Stimulated activated CD8-positive, alpha-beta memory T cell treated with anti-CD3 and anti-CD28 coated beads, Interleukin-7, amount 100 ng/mL, for 4 hours (primary cell): ENCODE measurements at regions not wholly inside any gene's neighbourhood (a gene's known extent, or its start where the extent isn't known, plus 50 kb on each side); places are given as distances from the start of the nearest gene placed in this dataset.
"Not testable (repeated sequence)": the region's sequence is repeated elsewhere in the genome, so short reads cannot be mapped to it uniquely, and the experiment has no call there.

Experiments used
- DNase-seq, 2 donors: peaks; one replicate each; pipeline ENCODE4 v3.0.0-alpha.2; 2020; ENCODE audit warnings: low read depth in 2 of 2

- DNase-seq, result no peak
These were observed 381.6 kb downstream of the GASK1B start for GRCh38 chr4:157791236-157791635.

- no peak for DNase-seq
These were observed 385.2 kb downstream of the GASK1B start for GRCh38 chr4:157787618-157788017.

GRCh38 chr4:157781361-157781760 is 391.5 kb downstream of the GASK1B start:
- DNase-seq, result no peak

- DNase-seq, result no peak
These were observed 393.7 kb downstream of the GASK1B start for GRCh38 chr4:157779081-157779480.

- no peak for DNase-seq
These were observed 395.8 kb downstream of the GASK1B start for GRCh38 chr4:157776930-157777528.

- no peak for DNase-seq
These were observed 396.9 kb downstream of the GASK1B start for GRCh38 chr4:157775971-157776370.

GRCh38 chr4:157772907-157773306 is 399.9 kb downstream of the GASK1B start:
- DNase-seq, result no peak

- DNase-seq, result no peak
These were observed 404.4 kb downstream of the GASK1B start for GRCh38 chr4:157768419-157768818.

GRCh38 chr4:157763490-157763889 is 409.3 kb downstream of the GASK1B start:
- no peak for DNase-seq

GRCh38 chr4:157754410-157754809 is 418.4 kb downstream of the GASK1B start:
- DNase-seq, result no peak

- no peak for DNase-seq
These were observed 421.2 kb downstream of the GASK1B start for GRCh38 chr4:157751631-157752030.

GRCh38 chr4:157741642-157742041 is 431.2 kb downstream of the GASK1B start:
- no peak for DNase-seq

GRCh38 chr4:157739242-157739641 is 433.6 kb downstream of the GASK1B start:
- no peak for DNase-seq

- no peak for DNase-seq
These were observed 444.6 kb downstream of the GASK1B start for GRCh38 chr4:157728215-157728614.

GRCh38 chr4:157727163-157727562 is 445.7 kb downstream of the GASK1B start:
- no peak for DNase-seq

GRCh38 chr4:157722146-157722545 is 450.7 kb downstream of the GASK1B start:
- no peak for DNase-seq

GRCh38 chr4:157713342-157713741 is 459.5 kb downstream of the GASK1B start:
- DNase-seq, result no peak

GRCh38 chr4:157706155-157706554 is 466.7 kb downstream of the GASK1B start:
- DNase-seq, result no peak

GRCh38 chr4:157702831-157703230 is 470.0 kb downstream of the GASK1B start:
- DNase-seq, result no peak

- DNase-seq, result no peak
These were observed 471.2 kb downstream of the GASK1B start for GRCh38 chr4:157701695-157701994.

GRCh38 chr4:157700898-157701694 is 471.7 kb downstream of the GASK1B start:
- no peak for DNase-seq

GRCh38 chr4:157689476-157689875 is 468.9 kb downstream of the GRIA2 start:
- DNase-seq, result no peak

- DNase-seq, result no peak
These were observed 467.4 kb downstream of the GRIA2 start for GRCh38 chr4:157687971-157688370.

GRCh38 chr4:157679326-157679725 is 458.8 kb downstream of the GRIA2 start:
- not testable (repeated sequence) for DNase-seq
